Panc1 (cell line): ENCODE measurements at regions not wholly inside any gene's neighbourhood (a gene's known extent, or its start where the extent isn't known, plus 50 kb on each side); places are given as distances from the start of the nearest gene placed in this dataset.

ENCODE experiments used
- ATAC-seq: fragments of 200-7000 bp; cut with Tn5 transposase; 2 replicates; pipeline ENCODE4 v1.9.1; 2020; ENCODE audit warnings: mild to moderate bottlenecking, moderate library complexity
- BruUV-seq: library from RNA; stranded (reverse); fragments of 400-500 nt; replicated peaks from 2 replicates; lab custom pipeline; 2021; lab: Mats Ljungman, UMichigan
- CTCF ChIA-PET: fragments of 300-600 bp; sonication (Branson Sonifier 250); formaldehyde crosslinking; loops from one replicate; lab custom pipeline; 2022; ENCODE audit warnings: antibody characterized with exemption; lab: Charles Lee
- POLR2A ChIA-PET: fragments of 300-600 bp; sonication (Branson Sonifier 250); formaldehyde crosslinking; loops from one replicate; lab custom pipeline; 2022; ENCODE audit warnings: antibody characterized with exemption; lab: Charles Lee
- DNase-seq: peaks from one replicate; pipeline ENCODE4 v3.0.0-alpha.2; 2010; ENCODE audit warnings: low read depth, low spot score
- H3K27ac ChIP-seq: 2 replicates; pipeline ENCODE4 v1.5.1; 2011; ENCODE audit warnings: mild to moderate bottlenecking, low read length, inconsistent platforms
- H3K27me3 ChIP-seq: fragments of 200-500 bp; sonication (Bioruptor generic); 2 replicates; pipeline ENCODE4 v1.6.0; 2014; ENCODE audit warnings: low read length, inconsistent platforms; ENCODE audit not compliant: control insufficient read depth, insufficient read depth
- H3K36me3 ChIP-seq: fragments of 200-500 bp; sonication (Bioruptor generic); 2 replicates; pipeline ENCODE4 v1.5.1; 2014; ENCODE audit warnings: inconsistent platforms, mild to moderate bottlenecking, low read length, moderate library complexity; ENCODE audit not compliant: control insufficient read depth, insufficient read depth
- H3K4me1 ChIP-seq: 2 replicates; pipeline ENCODE4 v1.5.1; 2011; ENCODE audit warnings: inconsistent platforms, mild to moderate bottlenecking, low read length, moderate library complexity; ENCODE audit not compliant: control insufficient read depth, insufficient read depth
- H3K4me3 ChIP-seq, 2 experiments: 2 replicates each; pipeline ENCODE4 v1.5.1; 2011 to 2012; ENCODE audit warnings: low read depth in 2 of 2, low read length in 2 of 2, mild to moderate bottlenecking in 2 of 2, inconsistent platforms in 1 of 2, moderate library complexity in 1 of 2
- H3K9me3 ChIP-seq: fragments of 200-500 bp; sonication (Bioruptor generic); 2 replicates; pipeline ENCODE4 v1.5.1; 2014; ENCODE audit warnings: low read depth, mild to moderate bottlenecking, inconsistent platforms, low read length, moderate library complexity; ENCODE audit not compliant: control insufficient read depth, insufficient read depth
- POLR2AphosphoS5 ChIP-seq: IDR thresholded peaks from 2 replicates; pipeline ENCODE4 v1.6.1; 2012; ENCODE audit warnings: mild to moderate bottlenecking, low read depth, low read length, moderate library complexity
- SIN3A ChIP-seq: IDR thresholded peaks from 2 replicates; pipeline ENCODE4 v1.6.1; 2012; ENCODE audit warnings: low read depth, mild to moderate bottlenecking, low read length, moderate library complexity, borderline replicate concordance; ENCODE audit not compliant: insufficient read depth
- TCF7L2 ChIP-seq: IDR thresholded peaks from 2 replicates; pipeline ENCODE4 v1.6.1; 2011; ENCODE audit warnings: mild to moderate bottlenecking, low read depth, low read length, inconsistent platforms
- in situ Hi-C: cut with HindIII; loops from 2 replicates; pipeline ENCODE4 v1.10.0; 2016; ENCODE audit warnings: low sequenced_read_pairs, low pct_unique_long_range_greater_than_20kb
- intact Hi-C: fragments of 100-400 bp; cut with micrococcal nuclease; formaldehyde crosslinking; loops from one replicate; pipeline ENCODE4 v1.10.0; 2022; ENCODE audit not compliant: unreplicated experiment
- TF ChIP-seq, protein P1 (sequence below), 2 experiments: IDR thresholded peaks; 2 replicates each; pipeline ENCODE4 v1.6.1; 2011 to 2012; ENCODE audit warnings: low read depth in 2 of 2, control low read depth in 1 of 2, low read length in 1 of 2, mild to moderate bottlenecking in 1 of 2, moderate library complexity in 1 of 2; ENCODE audit not compliant: insufficient read depth in 1 of 2
- TF ChIP-seq, protein P2 (sequence below): fragments of 450-650 bp; IDR thresholded peaks from 2 replicates; pipeline ENCODE4 v1.5.1; 2017; ENCODE audit warnings: mild to moderate bottlenecking

DNA sequence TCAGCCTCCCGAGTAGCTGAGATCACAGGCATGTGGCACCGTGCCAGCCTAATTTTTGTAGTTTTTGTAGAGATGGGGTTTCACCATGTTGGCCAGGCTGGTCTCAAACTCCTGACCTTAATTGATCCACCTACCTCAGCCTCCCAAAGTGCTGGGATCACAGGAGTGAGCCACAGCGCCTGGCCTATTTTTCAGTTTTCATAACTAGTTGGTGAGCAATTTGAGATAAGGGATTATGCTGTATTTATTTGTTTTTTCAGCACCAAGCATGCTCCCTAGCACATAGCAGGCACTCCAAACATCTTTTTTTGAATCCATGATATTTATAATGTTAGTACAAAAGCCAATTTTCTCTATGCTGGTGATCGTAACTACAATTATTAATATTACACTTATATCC, 541.2 kb downstream of the SNAPC1 start:
- TF ChIP-seq, protein P1, sequence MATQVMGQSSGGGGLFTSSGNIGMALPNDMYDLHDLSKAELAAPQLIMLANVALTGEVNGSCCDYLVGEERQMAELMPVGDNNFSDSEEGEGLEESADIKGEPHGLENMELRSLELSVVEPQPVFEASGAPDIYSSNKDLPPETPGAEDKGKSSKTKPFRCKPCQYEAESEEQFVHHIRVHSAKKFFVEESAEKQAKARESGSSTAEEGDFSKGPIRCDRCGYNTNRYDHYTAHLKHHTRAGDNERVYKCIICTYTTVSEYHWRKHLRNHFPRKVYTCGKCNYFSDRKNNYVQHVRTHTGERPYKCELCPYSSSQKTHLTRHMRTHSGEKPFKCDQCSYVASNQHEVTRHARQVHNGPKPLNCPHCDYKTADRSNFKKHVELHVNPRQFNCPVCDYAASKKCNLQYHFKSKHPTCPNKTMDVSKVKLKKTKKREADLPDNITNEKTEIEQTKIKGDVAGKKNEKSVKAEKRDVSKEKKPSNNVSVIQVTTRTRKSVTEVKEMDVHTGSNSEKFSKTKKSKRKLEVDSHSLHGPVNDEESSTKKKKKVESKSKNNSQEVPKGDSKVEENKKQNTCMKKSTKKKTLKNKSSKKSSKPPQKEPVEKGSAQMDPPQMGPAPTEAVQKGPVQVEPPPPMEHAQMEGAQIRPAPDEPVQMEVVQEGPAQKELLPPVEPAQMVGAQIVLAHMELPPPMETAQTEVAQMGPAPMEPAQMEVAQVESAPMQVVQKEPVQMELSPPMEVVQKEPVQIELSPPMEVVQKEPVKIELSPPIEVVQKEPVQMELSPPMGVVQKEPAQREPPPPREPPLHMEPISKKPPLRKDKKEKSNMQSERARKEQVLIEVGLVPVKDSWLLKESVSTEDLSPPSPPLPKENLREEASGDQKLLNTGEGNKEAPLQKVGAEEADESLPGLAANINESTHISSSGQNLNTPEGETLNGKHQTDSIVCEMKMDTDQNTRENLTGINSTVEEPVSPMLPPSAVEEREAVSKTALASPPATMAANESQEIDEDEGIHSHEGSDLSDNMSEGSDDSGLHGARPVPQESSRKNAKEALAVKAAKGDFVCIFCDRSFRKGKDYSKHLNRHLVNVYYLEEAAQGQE (IDR thresholded peaks at IDR 0.05; ENCODE audit: insufficient read depth in 1 of 2, low read depth in 2 of 2, low read length in 1 of 2): no peak
- TF ChIP-seq TCF7L2: no peak
- TF ChIP-seq POLR2AphosphoS5: no peak
- TF ChIP-seq, protein P2, sequence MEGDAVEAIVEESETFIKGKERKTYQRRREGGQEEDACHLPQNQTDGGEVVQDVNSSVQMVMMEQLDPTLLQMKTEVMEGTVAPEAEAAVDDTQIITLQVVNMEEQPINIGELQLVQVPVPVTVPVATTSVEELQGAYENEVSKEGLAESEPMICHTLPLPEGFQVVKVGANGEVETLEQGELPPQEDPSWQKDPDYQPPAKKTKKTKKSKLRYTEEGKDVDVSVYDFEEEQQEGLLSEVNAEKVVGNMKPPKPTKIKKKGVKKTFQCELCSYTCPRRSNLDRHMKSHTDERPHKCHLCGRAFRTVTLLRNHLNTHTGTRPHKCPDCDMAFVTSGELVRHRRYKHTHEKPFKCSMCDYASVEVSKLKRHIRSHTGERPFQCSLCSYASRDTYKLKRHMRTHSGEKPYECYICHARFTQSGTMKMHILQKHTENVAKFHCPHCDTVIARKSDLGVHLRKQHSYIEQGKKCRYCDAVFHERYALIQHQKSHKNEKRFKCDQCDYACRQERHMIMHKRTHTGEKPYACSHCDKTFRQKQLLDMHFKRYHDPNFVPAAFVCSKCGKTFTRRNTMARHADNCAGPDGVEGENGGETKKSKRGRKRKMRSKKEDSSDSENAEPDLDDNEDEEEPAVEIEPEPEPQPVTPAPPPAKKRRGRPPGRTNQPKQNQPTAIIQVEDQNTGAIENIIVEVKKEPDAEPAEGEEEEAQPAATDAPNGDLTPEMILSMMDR: no peak
- TF ChIP-seq SIN3A: no peak
- CTCF ChIA-PET: no interaction called here

DNA sequence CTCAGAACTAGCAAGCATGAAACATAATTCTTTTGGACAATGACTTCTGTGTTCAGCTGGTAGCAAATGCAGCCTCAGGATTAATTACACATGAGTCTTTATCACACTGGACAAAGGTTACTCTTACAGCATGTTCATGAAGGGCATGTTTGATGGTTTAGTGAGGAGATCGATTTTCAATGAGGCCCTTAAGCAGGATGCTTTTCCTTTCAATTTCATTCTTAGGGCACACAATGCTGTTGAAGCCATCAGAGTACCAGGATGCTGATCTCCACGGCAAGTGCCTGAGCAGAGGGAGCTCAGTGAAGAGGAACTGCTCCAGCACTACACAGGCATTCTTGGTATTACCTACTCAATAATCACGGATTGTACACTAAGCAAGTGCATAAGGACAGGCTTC, 542.0 kb downstream of the SNAPC1 start:
- Histone ChIP-seq H3K36me3 (no peaks in the 10 kb centered on the region), H3K9me3 (no peaks in the 10 kb centered on the region), H3K4me3 (no peak overlapping the region), H3K27me3 (no peaks in the 10 kb centered on the region), H3K27ac (no peak overlapping the region), H3K4me1 (no peaks in the 10 kb centered on the region)
- CTCF ChIA-PET: no interaction called here
- POLR2A ChIA-PET: no interaction called here
- no peak for ATAC-seq
- in situ Hi-C loops: no loop called here
- BruUV-seq: no TSS peak
- no peak for TF ChIP-seq TCF7L2
- TF ChIP-seq, protein P1 (IDR thresholded peaks at IDR 0.05; ENCODE audit: insufficient read depth in 1 of 2, low read depth in 2 of 2, low read length in 1 of 2): no peak
- TF ChIP-seq SIN3A: no peak
- TF ChIP-seq, protein P2: no peak
- TF ChIP-seq POLR2AphosphoS5: no peak
- intact Hi-C loops: no loop called here
- no peak for DNase-seq

More for the DNA sequence above, 541.2 kb downstream of the SNAPC1 start:
- in situ Hi-C loops (no loop called here), intact Hi-C loops (no loop called here)
- no TSS peak for BruUV-seq
- DNase-seq (no peak), ATAC-seq (no peak)
- no peaks in the 10 kb centered on the region for H3K9me3 ChIP-seq
- H3K4me3 ChIP-seq: no peak overlapping the region
- no peaks in the 10 kb centered on the region for H3K27me3 ChIP-seq
- H3K27ac ChIP-seq: no peak overlapping the region
- POLR2A ChIA-PET: no interaction called here
- no peaks in the 10 kb centered on the region for H3K36me3 ChIP-seq
- no peaks in the 10 kb centered on the region for H3K4me1 ChIP-seq
